Gastroesophageal sphincter (tissue), 4 donors: ENCODE measurements at regions not wholly inside any gene's neighbourhood (a gene's known extent, or its start where the extent isn't known, plus 50 kb on each side); places are given as distances from the start of the nearest gene placed in this dataset.

Experiments
- ATAC-seq: fragments of 150-250 bp; one replicate; pipeline ENCODE4 v1.9.1; 2016; ENCODE audit warnings: mild to moderate bottlenecking, moderate library complexity
- H3K27ac ChIP-seq, 4 donors: fragments of 200-600 bp; sonication (generic) in 3 of 4; 1 replicate in 3 of 4; 2 replicates in 1 of 4; pipeline ENCODE4 v1.5.1; 2016 to 2019
- H3K27me3 ChIP-seq: fragments of 200-600 bp; sonication (generic); one replicate; pipeline ENCODE4 v1.5.1; 2019
- H3K36me3 ChIP-seq, 2 donors: fragments of 200-600 bp; sonication (generic); one replicate each; pipeline ENCODE4 v1.5.1; 2019; ENCODE audit warnings: control low read depth in 1 of 2
- H3K4me1 ChIP-seq, 3 donors: fragments of 200-600 bp; sonication (generic); 1 replicate in 2 of 3; 2 replicates in 1 of 3; pipeline ENCODE4 v1.5.1; 2016 to 2019; ENCODE audit warnings: control low read depth in 2 of 3
- H3K4me3 ChIP-seq, 2 donors: fragments of 200-600 bp; sonication (generic); one replicate each; pipeline ENCODE4 v1.5.1; 2019; ENCODE audit warnings: mild to moderate bottlenecking in 1 of 2, moderate library complexity in 1 of 2
- H3K9me3 ChIP-seq, 3 donors: fragments of 200-600 bp; sonication (generic); one replicate each; pipeline ENCODE4 v1.5.1; 2017 to 2019; ENCODE audit warnings: control low read depth in 2 of 3
- EP300 ChIP-seq: sonication (generic); formaldehyde crosslinking; IDR thresholded peaks from one replicate; pipeline ENCODE4 v1.6.1; 2017; ENCODE audit warnings: antibody characterized with exemption, mild to moderate bottlenecking
- POLR2A ChIP-seq, 2 donors: fragments of 450-650 bp; IDR thresholded peaks; one replicate each; pipeline ENCODE4 v1.6.1; 2017; ENCODE audit warnings: antibody characterized with exemption in 2 of 2, mild to moderate bottlenecking in 2 of 2, moderate library complexity in 1 of 2
- POLR2AphosphoS5 ChIP-seq: sonication (generic); formaldehyde crosslinking; IDR thresholded peaks from one replicate; pipeline ENCODE4 v1.6.1; 2017; ENCODE audit warnings: antibody characterized with exemption
- WGBS, 2 donors: methylation state at CpG; one replicate each; pipeline ENCODE4 v1.1.5; 2018; ENCODE audit warnings: low coverage in 1 of 2; 5-methylcytosine and 5-hydroxymethylcytosine counted together
- TF ChIP-seq, protein P1 (sequence below), 4 experiments: fragments of 200-600 bp in 2 of 4; fragments of 450-650 bp in 2 of 4; sonication (generic) in 1 of 4; IDR thresholded peaks; one replicate each; pipeline ENCODE4 v1.5.1; 2017 to 2019; ENCODE audit warnings: antibody characterized with exemption in 4 of 4, mild to moderate bottlenecking in 2 of 4, moderate library complexity in 2 of 4

DNA sequence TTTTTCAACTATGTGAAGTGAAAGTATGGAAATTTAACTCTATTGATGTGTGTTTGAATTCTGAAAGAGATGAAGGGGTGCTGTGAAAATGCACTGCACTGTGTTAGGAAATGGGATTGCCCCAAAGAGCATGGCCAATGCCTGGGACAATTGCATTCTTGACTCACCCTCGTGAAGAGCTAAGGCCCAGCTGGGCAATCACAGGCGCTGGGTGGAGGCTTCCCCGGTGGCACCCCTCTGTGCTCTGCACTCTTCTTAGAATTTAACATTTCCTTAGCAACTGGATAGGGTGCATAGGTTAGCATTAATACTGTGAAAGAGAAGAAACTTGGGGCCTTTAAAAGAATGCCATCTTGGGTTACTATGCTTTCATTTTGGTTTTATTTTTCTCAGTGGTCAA lies 179.9 kb upstream of the GOLIM4 start:
- H3K9me3 ChIP-seq: no peaks in the 10 kb centered on the region
- H3K27ac ChIP-seq: no peak overlapping the region
- no peak for TF ChIP-seq POLR2AphosphoS5
- TF ChIP-seq, protein P1, sequence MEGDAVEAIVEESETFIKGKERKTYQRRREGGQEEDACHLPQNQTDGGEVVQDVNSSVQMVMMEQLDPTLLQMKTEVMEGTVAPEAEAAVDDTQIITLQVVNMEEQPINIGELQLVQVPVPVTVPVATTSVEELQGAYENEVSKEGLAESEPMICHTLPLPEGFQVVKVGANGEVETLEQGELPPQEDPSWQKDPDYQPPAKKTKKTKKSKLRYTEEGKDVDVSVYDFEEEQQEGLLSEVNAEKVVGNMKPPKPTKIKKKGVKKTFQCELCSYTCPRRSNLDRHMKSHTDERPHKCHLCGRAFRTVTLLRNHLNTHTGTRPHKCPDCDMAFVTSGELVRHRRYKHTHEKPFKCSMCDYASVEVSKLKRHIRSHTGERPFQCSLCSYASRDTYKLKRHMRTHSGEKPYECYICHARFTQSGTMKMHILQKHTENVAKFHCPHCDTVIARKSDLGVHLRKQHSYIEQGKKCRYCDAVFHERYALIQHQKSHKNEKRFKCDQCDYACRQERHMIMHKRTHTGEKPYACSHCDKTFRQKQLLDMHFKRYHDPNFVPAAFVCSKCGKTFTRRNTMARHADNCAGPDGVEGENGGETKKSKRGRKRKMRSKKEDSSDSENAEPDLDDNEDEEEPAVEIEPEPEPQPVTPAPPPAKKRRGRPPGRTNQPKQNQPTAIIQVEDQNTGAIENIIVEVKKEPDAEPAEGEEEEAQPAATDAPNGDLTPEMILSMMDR (IDR thresholded peaks at IDR 0.05): no peak
- no peak for TF ChIP-seq POLR2A (IDR thresholded peaks at IDR 0.05)
- no peak for TF ChIP-seq EP300
- no peaks in the 10 kb centered on the region for H3K4me1 ChIP-seq
- no peak overlapping the region for H3K4me3 ChIP-seq
- WGBS, 2 donors: 71 to 100% methylated on average over 1 to 2 of the region's 3 CpGs
- no peaks in the 10 kb centered on the region for H3K36me3 ChIP-seq
- no peak for ATAC-seq
- H3K27me3 ChIP-seq: no peaks in the 10 kb centered on the region

DNA sequence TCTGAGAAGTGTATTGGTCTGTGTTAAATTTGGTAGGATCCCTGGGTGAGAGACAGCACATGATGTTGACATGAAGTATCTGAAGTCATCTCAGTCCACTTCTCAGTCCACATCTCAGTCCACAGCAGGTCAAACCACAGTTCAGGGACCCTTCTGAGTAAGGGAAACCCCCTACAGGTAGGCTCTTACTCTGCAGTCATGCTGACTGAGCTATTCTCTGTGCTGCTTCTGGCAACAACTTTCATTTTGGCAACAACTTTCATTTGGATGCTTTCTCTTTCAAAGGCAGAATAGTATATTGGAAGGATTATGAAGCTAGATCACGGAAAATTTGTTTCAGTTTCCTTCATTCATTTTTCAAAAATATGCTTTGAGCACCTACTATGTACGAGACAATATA lies 178.2 kb upstream of the GOLIM4 start:
- Histone ChIP-seq H3K4me3 (no peak overlapping the region), H3K27ac (no peak overlapping the region), H3K36me3 (no peaks in the 10 kb centered on the region), H3K27me3 (no peaks in the 10 kb centered on the region), H3K9me3 (no peaks in the 10 kb centered on the region), H3K4me1 (no peaks in the 10 kb centered on the region)
- no peak for ATAC-seq
- WGBS, 2 donors: 73 to 77% methylated on average over 2 of the region's 2 CpGs
- TF ChIP-seq EP300 (no peak), POLR2A (IDR thresholded peaks at IDR 0.05) (no peak), POLR2AphosphoS5 (no peak)
- TF ChIP-seq, protein P1 (IDR thresholded peaks at IDR 0.05): no peak

DNA sequence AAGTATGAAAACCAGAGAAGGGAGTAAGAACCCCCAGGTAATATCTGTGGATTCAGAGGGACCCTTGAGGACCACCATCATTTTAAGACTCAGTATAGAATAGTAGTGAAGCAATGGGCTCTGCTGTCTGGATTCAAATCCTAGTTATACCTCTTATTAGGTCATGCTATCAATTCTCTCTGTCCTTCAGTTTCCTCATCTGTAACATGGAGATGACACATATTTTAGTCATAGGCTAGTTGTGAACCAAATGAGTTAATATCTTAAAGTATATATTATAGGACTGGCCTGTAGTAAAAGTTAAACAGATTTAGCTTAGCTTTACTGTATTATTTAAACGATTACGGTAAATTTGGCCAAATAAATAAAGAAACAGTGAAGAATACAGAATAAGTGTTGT lies 177.3 kb upstream of the GOLIM4 start:
- no peaks in the 10 kb centered on the region for H3K4me1 ChIP-seq
- WGBS, 2 donors: 98% methylated on average over 2 of the region's 2 CpGs; no CpG with 5 or more reads in 1 of the 2 donors
- no peak overlapping the region for H3K4me3 ChIP-seq
- TF ChIP-seq POLR2A (IDR thresholded peaks at IDR 0.05) (no peak), EP300 (no peak), POLR2AphosphoS5 (no peak)
- TF ChIP-seq, protein P1 (IDR thresholded peaks at IDR 0.05): no peak
- no peak for ATAC-seq
- no peaks in the 10 kb centered on the region for H3K27me3 ChIP-seq
- H3K9me3 ChIP-seq: no peaks in the 10 kb centered on the region
- no peak overlapping the region for H3K27ac ChIP-seq
- H3K36me3 ChIP-seq: no peaks in the 10 kb centered on the region

DNA sequence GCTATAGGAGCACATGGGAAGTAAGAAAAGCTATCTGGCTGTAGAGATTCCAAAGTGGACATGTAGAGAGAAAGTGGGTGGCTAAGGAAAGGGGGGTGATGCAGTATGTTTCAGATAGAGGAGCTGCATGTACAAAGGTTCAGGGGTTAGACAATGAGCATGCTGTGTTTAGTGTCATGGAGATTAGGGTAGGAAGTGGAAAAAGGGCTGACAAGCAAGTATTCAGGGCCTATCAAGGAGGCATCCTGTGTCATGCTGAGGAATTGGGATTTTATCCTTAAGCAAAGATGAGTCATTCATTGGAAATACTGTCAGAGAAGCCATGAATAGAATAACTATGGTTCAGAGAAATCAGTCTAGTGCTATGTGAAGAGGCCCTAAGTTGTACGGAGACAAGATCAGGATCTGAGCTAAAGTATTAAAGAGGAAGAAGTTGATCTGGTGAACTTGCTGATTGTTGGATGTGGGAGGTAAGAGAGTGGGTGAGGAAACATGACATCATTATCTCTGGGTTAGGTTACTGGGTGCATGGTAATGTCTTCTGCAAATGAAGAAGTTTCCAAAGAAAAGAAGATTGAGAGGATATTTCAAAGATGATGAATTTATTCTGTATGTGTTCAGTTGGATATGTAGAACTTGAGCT lies 176.7 kb upstream of the GOLIM4 start:
- TF ChIP-seq, protein P1 (IDR thresholded peaks at IDR 0.05): no peak
- TF ChIP-seq POLR2A (IDR thresholded peaks at IDR 0.05): no peak
- TF ChIP-seq EP300: no peak
- no peak for TF ChIP-seq POLR2AphosphoS5
- no peaks in the 10 kb centered on the region for H3K27me3 ChIP-seq
- no peak overlapping the region for H3K27ac ChIP-seq
- H3K9me3 ChIP-seq: no peaks in the 10 kb centered on the region
- 91% methylated on average over 1 of the region's 1 CpG; no CpG with 5 or more reads in 1 of the 2 donors for WGBS, 2 donors
- H3K4me1 ChIP-seq: no peaks in the 10 kb centered on the region
- H3K36me3 ChIP-seq: no peaks in the 10 kb centered on the region
- no peak overlapping the region for H3K4me3 ChIP-seq
- no peak for ATAC-seq

DNA sequence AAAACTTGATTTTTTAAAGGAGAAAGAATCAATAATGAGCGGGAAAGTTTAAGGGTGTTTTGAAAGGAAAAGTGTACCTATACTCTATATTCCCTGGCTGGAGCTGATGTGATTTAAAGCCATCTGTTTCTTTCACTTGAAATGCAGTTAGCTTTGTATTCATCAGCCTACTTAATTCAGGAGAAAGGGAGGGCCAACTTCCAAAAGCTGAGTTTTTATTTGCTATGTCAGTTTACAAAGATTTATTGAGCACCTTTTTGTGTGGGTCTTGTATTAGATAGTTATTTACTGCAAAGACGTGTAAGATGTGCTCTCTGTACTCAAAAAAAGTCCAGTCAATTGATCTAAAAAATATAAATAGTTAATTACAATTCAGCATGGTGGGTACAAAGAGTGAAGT lies 176.2 kb upstream of the GOLIM4 start:
- no peak for ATAC-seq
- 84 to 87% methylated on average over 2 of the region's 2 CpGs for WGBS, 2 donors
- Histone ChIP-seq H3K27ac (no peak overlapping the region), H3K4me3 (no peak overlapping the region), H3K36me3 (no peaks in the 10 kb centered on the region), H3K4me1 (no peaks in the 10 kb centered on the region), H3K9me3 (no peaks in the 10 kb centered on the region), H3K27me3 (no peaks in the 10 kb centered on the region)
- TF ChIP-seq EP300 (no peak), POLR2A (IDR thresholded peaks at IDR 0.05) (no peak), POLR2AphosphoS5 (no peak)
- TF ChIP-seq, protein P1 (IDR thresholded peaks at IDR 0.05): no peak
